Left ventricle myocardium inferior (tissue), 1 donor: ENCODE measurements at regions not wholly inside any gene's neighbourhood (a gene's known extent, or its start where the extent isn't known, plus 50 kb on each side); places are given as distances from the start of the nearest gene placed in this dataset.
A peak's percentile ranks its signal among the peaks of the same experiment; 100 is the strongest.
"Not testable (repeated sequence)": the region's sequence is repeated elsewhere in the genome, so short reads cannot be mapped to it uniquely, and the experiment has no call there.

Experiments
- DNase-seq: peaks from one replicate; pipeline ENCODE4 v3.0.0-alpha.2; 2020
- H3K27ac ChIP-seq: fragments of 200-600 bp; replicated peaks from 2 replicates; pipeline ENCODE4 v1.8.0; 2021
- H3K27me3 ChIP-seq: fragments of 200-600 bp; 2 replicates; pipeline ENCODE4 v1.8.0; 2021; ENCODE audit warnings: low read depth
- H3K36me3 ChIP-seq: fragments of 200-600 bp; 2 replicates; pipeline ENCODE4 v1.8.0; 2021
- H3K4me1 ChIP-seq: fragments of 200-600 bp; 2 replicates; pipeline ENCODE4 v1.8.0; 2021
- H3K4me3 ChIP-seq: fragments of 200-600 bp; 2 replicates; pipeline ENCODE4 v1.8.0; 2021; ENCODE audit warnings: mild to moderate bottlenecking, moderate library complexity
- H3K9me3 ChIP-seq: fragments of 200-600 bp; replicated peaks from 2 replicates; pipeline ENCODE4 v1.8.0; 2021
- CTCF ChIP-seq: fragments of 200-600 bp; IDR thresholded peaks from 2 replicates; pipeline ENCODE4 v1.8.0; 2021; ENCODE audit warnings: antibody characterized with exemption, mild to moderate bottlenecking, borderline replicate concordance
- intact Hi-C: fragments of 100-400 bp; cut with micrococcal nuclease; formaldehyde crosslinking; loops from one replicate; pipeline ENCODE4 v1.11.0; 2022
- donor health status: DM: no; HTN: yes; CAD: no; lungs with severe emphysema.

GRCh38 chr13:65264066-65264465 lies 1966.1 kb downstream of the PCDH9 start:
- no peak overlapping the region for H3K4me3 ChIP-seq
- no peak for DNase-seq
- H3K27ac ChIP-seq = no peak overlapping the region
- no peak for TF ChIP-seq CTCF
- no peaks in the 10 kb centered on the region for H3K9me3 ChIP-seq
- H3K4me1 ChIP-seq = no peaks in the 10 kb centered on the region
- H3K36me3 ChIP-seq = no peaks in the 10 kb centered on the region
- intact Hi-C loops = no loop called here
- H3K27me3 ChIP-seq = no peaks in the 10 kb centered on the region

GRCh38 chr13:65260946-65261891 lies 1968.9 kb downstream of the PCDH9 start:
- intact Hi-C loops = no loop called here
- TF ChIP-seq CTCF = no peak
- Histone ChIP-seq H3K4me3 (peak overlapping the region; percentile 41), H3K27ac (no peak overlapping the region), H3K4me1 (no peaks in the 10 kb centered on the region), H3K9me3 (no peaks in the 10 kb centered on the region), H3K27me3 (no peaks in the 10 kb centered on the region), H3K36me3 (no peaks in the 10 kb centered on the region)
- DNase-seq = no peak

DNA sequence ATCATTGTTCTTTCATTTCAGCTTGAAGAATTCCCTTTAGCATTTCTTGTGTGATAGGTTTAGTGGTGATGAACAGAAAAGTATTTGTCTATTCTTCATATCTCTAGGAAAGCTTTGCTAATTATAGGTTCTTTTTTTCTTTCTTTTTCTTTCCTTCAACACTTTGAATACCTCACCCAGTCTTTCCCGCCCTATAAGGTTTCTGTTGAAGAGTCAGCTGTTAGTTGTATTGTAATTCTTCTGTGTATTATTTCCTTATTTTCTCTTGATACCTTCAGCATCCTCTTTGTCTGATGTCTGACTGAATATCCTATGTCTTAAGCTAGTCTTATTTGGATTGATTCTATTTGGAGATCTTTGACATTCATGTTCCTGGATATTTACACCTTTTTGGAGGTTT lies 1989.4 kb downstream of the PCDH9 start:
- no peaks in the 10 kb centered on the region for H3K36me3 ChIP-seq
- H3K27me3 ChIP-seq = no peaks in the 10 kb centered on the region
- H3K27ac ChIP-seq = no peak overlapping the region
- no peak for DNase-seq
- peaks cover 34% of the 10 kb centered on the region for H3K9me3 ChIP-seq
- intact Hi-C loops = no loop called here
- H3K4me3 ChIP-seq = no peak overlapping the region
- TF ChIP-seq CTCF = no peak
- H3K4me1 ChIP-seq = no peaks in the 10 kb centered on the region

GRCh38 chr13:65236841-65237418 lies 1993.2 kb downstream of the PCDH9 start:
- intact Hi-C loops = no loop called here
- Histone ChIP-seq H3K9me3 (peaks cover 42% of the 10 kb centered on the region), H3K4me1 (no peaks in the 10 kb centered on the region), H3K36me3 (no peaks in the 10 kb centered on the region), H3K27ac (no peak overlapping the region), H3K4me3 (no peak overlapping the region), H3K27me3 (no peaks in the 10 kb centered on the region)
- TF ChIP-seq CTCF = no peak
- DNase-seq = no peak

DNA sequence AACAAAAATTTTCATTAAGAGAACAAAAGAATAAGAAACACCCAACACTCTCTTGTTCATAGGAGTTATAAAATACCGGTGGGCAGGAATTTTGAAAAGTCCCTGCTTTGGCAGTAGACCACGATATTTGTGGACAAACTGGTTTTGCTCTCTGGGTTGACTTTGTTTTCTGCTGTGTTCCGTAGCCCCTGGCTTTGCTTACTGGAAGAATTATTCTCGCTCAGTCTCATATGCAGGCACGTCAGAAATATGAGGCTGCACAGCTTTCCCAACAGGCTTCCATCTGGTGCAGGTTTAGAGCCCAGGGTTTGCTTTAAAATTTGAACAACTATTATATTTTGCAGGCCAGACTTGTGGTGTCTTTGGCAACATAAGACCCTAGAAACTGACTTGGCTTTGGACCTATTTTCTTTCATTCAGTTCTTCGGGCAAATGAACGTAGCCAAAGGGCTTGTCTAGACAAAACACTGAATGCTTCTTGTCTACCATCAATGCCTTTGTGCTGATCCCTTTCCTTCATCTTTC lies 2012.6 kb downstream of the PCDH9 start:
- TF ChIP-seq CTCF = no peak
- no peaks in the 10 kb centered on the region for H3K27me3 ChIP-seq
- H3K9me3 ChIP-seq = peaks cover 8% of the 10 kb centered on the region
- DNase-seq = no peak
- H3K4me1 ChIP-seq = no peaks in the 10 kb centered on the region
- H3K27ac ChIP-seq = no peak overlapping the region
- H3K4me3 ChIP-seq = no peak overlapping the region
- H3K36me3 ChIP-seq = no peaks in the 10 kb centered on the region
- intact Hi-C loops = no loop called here

DNA sequence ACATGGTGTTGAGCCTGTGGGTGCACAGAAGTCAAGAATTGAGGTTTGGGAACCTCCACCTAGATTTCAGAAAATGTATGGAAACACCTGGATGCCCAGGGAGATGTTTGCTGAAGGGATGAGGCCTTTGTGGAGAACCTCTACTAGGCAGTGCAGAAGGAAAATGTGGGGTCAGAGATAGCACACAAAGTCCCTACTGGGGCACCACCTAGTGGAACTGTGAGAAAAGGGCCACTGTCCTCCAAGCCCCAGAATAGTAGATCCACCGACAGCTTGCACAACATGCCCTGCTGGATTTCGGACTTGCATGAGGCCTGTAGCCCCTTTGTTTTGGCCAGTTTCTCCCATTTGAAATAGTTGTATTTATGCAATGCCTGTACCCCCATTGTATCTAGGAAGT lies 2027.3 kb downstream of the PCDH9 start:
- H3K27me3 ChIP-seq, H3K36me3 ChIP-seq, intact Hi-C loops, H3K4me3 ChIP-seq, H3K9me3 ChIP-seq, H3K4me1 ChIP-seq, H3K27ac ChIP-seq, DNase-seq: not testable (repeated sequence)
